ENCODE measurements at regions not wholly inside any gene's neighbourhood (a gene's known extent, or its start where the extent isn't known, plus 50 kb on each side); places are given as distances from the start of the nearest gene placed in this dataset.

GRCh38 chr13:29903543-29903942 is 53.1 kb upstream of the UBL3 start:
- H3K36me3 ChIP-seq (replicated peaks in 1 of 2; ENCODE audit: control extremely low read depth in 1 of 2, control insufficient read depth in 1 of 2, extremely low read depth in 1 of 2, insufficient read depth in 2 of 2, low read length in 1 of 2): no peaks in the 10 kb centered on the region
- H3K27me3 ChIP-seq (replicated peaks in 1 of 4; ENCODE audit: control extremely low read depth in 1 of 4, control insufficient read depth in 3 of 4, insufficient read depth in 4 of 4, low read length in 3 of 4): peaks cover 0 to 3% (median 0%) of the 10 kb centered on the region in 4 experiments
- Mint-ChIP-seq H3K4me1 (peaks cover 5% of the 10 kb centered on the region), H3K4me3 (no peak overlapping the region), H3K9me3 (ENCODE audit: insufficient read depth) (no peaks in the 10 kb centered on the region), H3K27me3 (peaks cover 28% of the 10 kb centered on the region), H3K27ac (no peak overlapping the region)
- H3K9ac ChIP-seq (ENCODE audit: low read length): no peak overlapping the region
- no peaks in the 10 kb centered on the region for H3K9me3 ChIP-seq (ENCODE audit: control extremely low read depth in 1 of 3, control insufficient read depth in 2 of 3, insufficient read depth in 1 of 3, low read length in 2 of 3)
- no peak overlapping the region for H2AFZ ChIP-seq (ENCODE audit: insufficient read depth, low read depth, low read length, poor library complexity, severe bottlenecking)
- intact Hi-C loops (cut with micrococcal nuclease): no loop called here
- no peak overlapping the region for H3K4me2 ChIP-seq (replicated peaks; ENCODE audit: low read depth, low read length, poor library complexity, severe bottlenecking)
- ChIA-PET CTCF (interaction anchor here (0.8 kb wide), 1 partner anchor 100 kb away, joined by 4 read pairs; no protein-coding TSS in a partner anchor), POLR2A (no interaction called here)
- TF ChIP-seq CTCF (IDR thresholded peaks at IDR 0.05): no peak
- no peak for TF ChIP-seq EZH2 (IDR thresholded peaks at IDR 0.05; ENCODE audit: borderline replicate concordance, insufficient read depth, low read depth, low read length, poor library complexity, severe bottlenecking)
- H3K4me3 ChIP-seq (ENCODE audit: control extremely low read depth in 1 of 5, extremely low read depth in 1 of 5, insufficient read depth in 1 of 5, low read depth in 2 of 5, low read length in 4 of 5): no peak overlapping the region
- WGBS (ENCODE audit: insufficient coverage): 67% methylated on average over 1 of the region's 3 CpGs
- no peaks in the 10 kb centered on the region for H3K79me2 ChIP-seq (ENCODE audit: control insufficient read depth, insufficient read depth, low read length)
- H3K27ac ChIP-seq (ENCODE audit: low read length in 2 of 2): no peak overlapping the region
- DNase-seq: no peak
- no peaks in the 10 kb centered on the region for H4K20me1 ChIP-seq (ENCODE audit: control insufficient read depth, insufficient read depth, low read length, poor library complexity, severe bottlenecking)
- ATAC-seq (ENCODE audit: low read depth): no peak
- no peaks in the 10 kb centered on the region for H3K4me1 ChIP-seq (ENCODE audit: control insufficient read depth in 2 of 2, insufficient read depth in 2 of 2, low read length in 2 of 2)

GRCh38 chr13:29902632-29903305 is 52.4 kb upstream of the UBL3 start:
- Histone ChIP-seq H3K9ac (ENCODE audit: low read length) (no peak overlapping the region), H3K79me2 (ENCODE audit: control insufficient read depth, insufficient read depth, low read length) (no peaks in the 10 kb centered on the region), H3K4me2 (replicated peaks; ENCODE audit: low read depth, low read length, poor library complexity, severe bottlenecking) (peak overlapping the region; percentile 35), H4K20me1 (ENCODE audit: control insufficient read depth, insufficient read depth, low read length, poor library complexity, severe bottlenecking) (no peaks in the 10 kb centered on the region), H2AFZ (ENCODE audit: insufficient read depth, low read depth, low read length, poor library complexity, severe bottlenecking) (peak overlapping the region; percentile 49), H3K27me3 (replicated peaks in 1 of 4; ENCODE audit: control extremely low read depth in 1 of 4, control insufficient read depth in 3 of 4, insufficient read depth in 4 of 4, low read length in 3 of 4) (peaks cover 0 to 3% (median 0%) of the 10 kb centered on the region in 4 experiments), H3K4me3 (ENCODE audit: control extremely low read depth in 1 of 5, extremely low read depth in 1 of 5, insufficient read depth in 1 of 5, low read depth in 2 of 5, low read length in 4 of 5) (no peak overlapping the region), H3K36me3 (replicated peaks in 1 of 2; ENCODE audit: control extremely low read depth in 1 of 2, control insufficient read depth in 1 of 2, extremely low read depth in 1 of 2, insufficient read depth in 2 of 2, low read length in 1 of 2) (no peaks in the 10 kb centered on the region), H3K27ac (ENCODE audit: low read length in 2 of 2) (no peak overlapping the region), H3K9me3 (ENCODE audit: control extremely low read depth in 1 of 3, control insufficient read depth in 2 of 3, insufficient read depth in 1 of 3, low read length in 2 of 3) (no peaks in the 10 kb centered on the region), H3K4me1 (ENCODE audit: control insufficient read depth in 2 of 2, insufficient read depth in 2 of 2, low read length in 2 of 2) (no peaks in the 10 kb centered on the region)
- TF ChIP-seq CTCF (IDR thresholded peaks at IDR 0.05): no peak
- no peak for TF ChIP-seq EZH2 (IDR thresholded peaks at IDR 0.05; ENCODE audit: borderline replicate concordance, insufficient read depth, low read depth, low read length, poor library complexity, severe bottlenecking)
- 38% methylated on average over 3 of the region's 4 CpGs for WGBS (ENCODE audit: insufficient coverage)
- Mint-ChIP-seq H3K4me3 (no peak overlapping the region), H3K27me3 (peaks cover 28% of the 10 kb centered on the region), H3K27ac (no peak overlapping the region), H3K4me1 (peaks cover 5% of the 10 kb centered on the region), H3K9me3 (ENCODE audit: insufficient read depth) (no peaks in the 10 kb centered on the region)
- CTCF ChIA-PET: interaction anchor here (0.8 to 1.1 kb wide), 2 partner anchors 25 to 99 kb away, joined by 3 to 4 read pairs; no protein-coding TSS in a partner anchor
- no peak for ATAC-seq (ENCODE audit: low read depth)
- POLR2A ChIA-PET: no interaction called here
- intact Hi-C loops (cut with micrococcal nuclease): no loop called here
- no peak for DNase-seq

Measured in B cell (primary cell).